ENCODE measurements at regions not wholly inside any gene's neighbourhood (a gene's known extent, or its start where the extent isn't known, plus 50 kb on each side); places are given as distances from the start of the nearest gene placed in this dataset.
"Not testable (repeated sequence)": the region's sequence is repeated elsewhere in the genome, so short reads cannot be mapped to it uniquely, and the experiment has no call there.

DNA sequence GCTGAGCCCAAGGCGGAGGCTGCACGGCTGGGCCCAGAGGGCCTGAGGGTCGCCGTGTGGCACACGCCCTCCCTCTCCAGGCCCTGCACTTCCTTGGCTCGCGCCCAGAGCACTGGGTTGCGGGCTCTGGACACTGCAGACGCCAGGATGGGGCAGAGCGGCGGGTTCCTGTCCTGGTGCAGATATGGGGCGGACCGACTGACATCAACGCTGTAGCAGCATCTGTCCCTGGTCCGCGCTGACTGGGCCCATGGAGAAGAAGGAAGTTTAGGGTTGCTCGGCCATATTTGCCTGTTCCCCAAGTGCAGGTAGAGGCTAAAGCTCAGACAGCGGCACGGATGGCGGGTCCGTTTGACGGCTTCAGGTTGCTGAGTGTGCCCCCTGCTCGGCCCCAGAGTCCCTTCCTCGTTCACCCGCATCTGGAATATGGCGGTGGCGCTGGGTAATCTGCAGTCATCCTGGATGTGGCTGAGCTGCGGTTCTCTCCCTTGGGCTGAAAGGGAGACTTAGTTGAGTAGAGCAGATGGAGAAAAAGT is 116.1 kb downstream of the OR13A1 start:
- Histone ChIP-seq H3K4me3 (no peak overlapping the region), H3K4me1 (no peaks in the 10 kb centered on the region), H3K27me3 (no peaks in the 10 kb centered on the region), H3K36me3 (no peaks in the 10 kb centered on the region), H3K9me3 (replicated peaks) (no peaks in the 10 kb centered on the region), H3K27ac (no peak overlapping the region)
- no peak for DNase-seq

- no peaks in the 10 kb centered on the region for H3K9me3 ChIP-seq (replicated peaks)
- no peaks in the 10 kb centered on the region for H3K27me3 ChIP-seq
- H3K27ac ChIP-seq = no peak overlapping the region
- H3K4me3 ChIP-seq = no peak overlapping the region
- no peaks in the 10 kb centered on the region for H3K36me3 ChIP-seq
- H3K4me1 ChIP-seq = no peaks in the 10 kb centered on the region
- no peak for DNase-seq
Observed at GRCh38 chr10:45201271-45201670, 114.1 kb downstream of the OR13A1 start.

DNA sequence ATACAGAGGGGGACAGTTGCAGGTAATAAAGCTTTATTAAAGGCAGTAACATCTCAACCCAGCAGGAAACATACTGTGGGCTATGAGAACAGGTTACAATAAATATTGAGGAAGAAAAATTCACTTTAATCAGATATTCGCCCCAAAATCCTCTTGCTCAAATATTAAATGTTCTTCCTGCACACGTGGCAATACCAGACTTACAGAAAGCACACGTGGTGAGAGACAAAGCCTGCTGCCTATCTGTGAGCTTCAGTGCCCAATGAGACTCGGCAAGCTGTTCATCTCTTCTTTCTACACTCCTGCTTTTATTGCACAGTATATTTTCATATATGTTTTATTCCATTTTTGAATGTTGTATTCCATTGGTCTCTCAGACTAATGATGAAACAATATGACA is 113.2 kb downstream of the OR13A1 start:
- H3K36me3 ChIP-seq = no peaks in the 10 kb centered on the region
- no peak overlapping the region for H3K27ac ChIP-seq
- no peaks in the 10 kb centered on the region for H3K27me3 ChIP-seq
- H3K9me3 ChIP-seq (replicated peaks) = no peaks in the 10 kb centered on the region
- H3K4me3 ChIP-seq = no peak overlapping the region
- no peak for DNase-seq
- no peaks in the 10 kb centered on the region for H3K4me1 ChIP-seq

DNA sequence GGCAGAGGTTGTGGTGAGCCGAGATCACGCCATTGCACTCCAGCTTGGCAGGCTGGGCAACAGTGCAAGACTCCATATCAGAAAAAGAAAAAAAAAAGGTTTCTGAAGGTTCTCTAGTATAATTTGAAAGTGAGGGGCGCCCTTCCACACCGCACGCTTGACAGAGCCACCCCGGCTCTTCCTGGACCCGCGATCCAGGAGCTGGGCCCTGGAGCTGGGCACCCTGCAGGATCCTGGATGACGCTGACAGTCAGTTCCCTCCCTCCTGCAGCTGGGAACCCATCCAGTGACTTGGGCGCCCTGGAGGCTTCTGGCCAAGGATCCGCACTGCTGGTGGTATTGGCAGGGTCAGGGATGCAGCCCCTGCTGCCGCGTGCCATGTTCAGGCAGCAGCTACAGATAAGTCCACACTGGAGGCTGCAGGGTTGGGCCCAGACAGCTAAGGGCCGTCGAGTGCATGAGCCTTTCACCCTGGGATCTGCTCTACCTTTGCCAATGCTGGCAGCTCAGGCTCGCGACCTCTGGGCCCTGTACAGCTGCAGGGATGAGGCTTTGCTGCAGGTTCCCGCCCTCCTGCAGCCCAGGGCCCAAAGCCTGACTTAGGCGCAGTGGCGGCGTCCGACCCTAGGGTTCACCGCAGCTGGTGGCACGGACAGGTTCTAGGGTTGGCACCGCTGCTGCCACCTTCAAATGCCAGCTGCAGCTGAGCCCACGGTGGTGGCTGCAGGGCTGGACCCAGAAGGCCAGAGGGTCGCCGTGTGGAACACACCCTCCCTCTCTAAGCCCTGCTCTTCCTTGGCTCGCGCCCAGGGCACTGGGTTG is 110.2 kb downstream of the OR13A1 start:
- Histone ChIP-seq H3K4me3 (no peak overlapping the region), H3K36me3 (no peaks in the 10 kb centered on the region), H3K4me1 (no peaks in the 10 kb centered on the region), H3K9me3 (replicated peaks) (no peaks in the 10 kb centered on the region), H3K27me3 (no peaks in the 10 kb centered on the region), H3K27ac (no peak overlapping the region)
- no peak for DNase-seq

- DNase-seq = no peak
- no peaks in the 10 kb centered on the region for H3K9me3 ChIP-seq (replicated peaks)
- H3K27me3 ChIP-seq = no peaks in the 10 kb centered on the region
- H3K4me1 ChIP-seq = no peaks in the 10 kb centered on the region
- H3K27ac ChIP-seq = no peak overlapping the region
- H3K4me3 ChIP-seq = no peak overlapping the region
- H3K36me3 ChIP-seq = no peaks in the 10 kb centered on the region
Observed at GRCh38 chr10:45209888-45210287, 105.5 kb downstream of the OR13A1 start.

DNA sequence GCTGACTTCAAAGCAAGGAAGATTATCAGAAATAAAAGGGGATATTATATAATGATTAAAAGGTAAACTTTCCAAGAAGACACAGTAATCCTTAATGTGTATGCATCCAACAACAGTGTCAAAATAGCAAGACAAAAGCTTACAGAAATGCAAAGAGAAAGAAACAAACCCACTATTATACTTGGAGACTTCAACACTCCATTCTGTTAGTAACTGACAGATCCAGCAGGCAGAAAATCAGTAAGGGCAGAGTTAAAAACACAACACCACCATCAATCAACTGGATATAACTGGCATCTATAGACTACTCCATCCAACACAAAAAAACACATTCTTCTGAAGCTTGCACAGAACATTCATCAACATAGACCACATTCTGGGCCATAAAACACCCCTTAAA is 103.8 kb downstream of the OR13A1 start:
- no peaks in the 10 kb centered on the region for H3K4me1 ChIP-seq
- H3K27ac ChIP-seq = no peak overlapping the region
- no peak overlapping the region for H3K4me3 ChIP-seq
- no peak for DNase-seq
- H3K9me3 ChIP-seq (replicated peaks) = no peaks in the 10 kb centered on the region
- no peaks in the 10 kb centered on the region for H3K27me3 ChIP-seq
- H3K36me3 ChIP-seq = no peaks in the 10 kb centered on the region

DNA sequence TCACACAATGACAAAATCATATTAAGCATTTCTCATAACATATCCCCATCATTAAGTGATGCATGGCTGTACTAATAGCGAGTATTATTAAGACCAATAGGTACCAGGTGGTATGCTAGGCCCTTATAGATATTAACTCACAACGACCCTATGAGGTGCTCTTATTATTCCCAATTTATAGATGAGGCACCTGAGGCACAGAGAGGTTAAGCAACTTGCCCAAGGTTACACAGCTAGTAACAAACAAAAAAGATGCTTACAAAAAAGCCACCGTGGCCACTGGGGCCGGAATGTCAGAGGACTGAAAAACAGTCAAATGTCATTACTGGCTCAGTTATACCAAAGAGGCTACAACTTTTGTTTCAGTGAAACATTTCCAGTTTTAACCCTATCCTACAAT is 96.0 kb downstream of the OR13A1 start:
- Histone ChIP-seq H3K4me1 (no peaks in the 10 kb centered on the region), H3K9me3 (replicated peaks) (no peaks in the 10 kb centered on the region), H3K4me3 (no peak overlapping the region), H3K27ac (no peak overlapping the region), H3K36me3 (no peaks in the 10 kb centered on the region), H3K27me3 (no peaks in the 10 kb centered on the region)
- DNase-seq = no peak

DNA sequence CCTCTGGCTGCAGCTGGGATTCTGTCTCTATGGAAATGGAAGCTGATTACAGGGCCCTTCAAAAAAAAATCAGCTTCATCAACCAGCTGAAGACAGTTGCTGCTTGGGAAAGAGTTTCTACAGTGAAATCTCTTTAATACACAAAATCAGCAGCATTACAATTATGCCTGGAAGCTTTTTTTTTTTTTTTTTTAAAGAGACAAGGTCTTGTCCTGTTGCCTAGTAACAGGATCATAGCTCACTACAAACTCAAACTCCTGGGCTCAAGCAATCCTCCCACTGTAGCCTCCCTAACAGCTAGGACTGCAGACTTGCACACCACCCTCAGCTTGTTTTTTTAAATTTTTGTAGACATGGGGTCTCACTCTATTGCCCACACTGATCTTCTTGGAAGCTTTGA is 94.5 kb downstream of the OR13A1 start:
- H3K27me3 ChIP-seq = no peaks in the 10 kb centered on the region
- DNase-seq = no peak

DNA sequence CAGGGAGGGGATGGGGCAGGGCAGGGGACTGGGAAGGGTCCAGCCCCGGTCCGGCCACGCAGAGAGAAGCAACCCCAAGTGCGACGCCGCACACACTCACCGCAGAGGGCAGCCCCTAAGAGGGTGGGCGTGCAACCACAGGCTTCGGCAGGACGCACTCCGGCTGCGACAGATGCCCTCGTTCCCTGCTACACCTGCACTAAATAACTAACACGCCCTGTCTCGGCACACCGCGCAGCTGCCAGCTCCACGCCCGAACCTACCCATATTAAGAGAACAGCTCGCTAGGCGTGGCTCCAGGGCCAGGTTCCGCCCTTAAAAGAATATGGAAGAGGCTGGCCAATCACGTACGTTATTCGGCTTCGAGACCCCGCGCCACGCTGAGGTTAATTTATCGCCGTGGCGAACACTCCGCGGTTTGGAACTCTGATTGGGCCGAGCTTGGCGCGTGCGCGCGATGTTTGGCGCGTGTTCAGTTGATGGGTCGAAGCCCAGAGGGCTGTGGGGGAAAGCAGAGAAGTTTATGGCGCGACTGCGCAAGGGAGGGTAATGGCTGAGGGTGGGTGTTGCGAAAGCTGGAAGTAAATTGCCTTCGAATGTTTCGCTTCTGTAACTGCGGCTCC is 91.1 kb downstream of the OR13A1 start:
- Histone ChIP-seq H3K36me3 (no peaks in the 10 kb centered on the region), H3K27ac (no peak overlapping the region)
- DNase-seq = no peak

More for the DNA sequence above, 94.5 kb downstream of the OR13A1 start:
- Histone ChIP-seq H3K36me3 (no peaks in the 10 kb centered on the region), H3K9me3 (replicated peaks) (no peaks in the 10 kb centered on the region), H3K27ac (no peak overlapping the region), H3K4me1 (no peaks in the 10 kb centered on the region), H3K4me3 (no peak overlapping the region)

GRCh38 chr10:45227042-45227441 is 88.4 kb downstream of the OR13A1 start:
- Histone ChIP-seq H3K27me3 (no peaks in the 10 kb centered on the region), H3K9me3 (replicated peaks) (no peaks in the 10 kb centered on the region)
- no peak for DNase-seq

More for the DNA sequence above, 91.1 kb downstream of the OR13A1 start:
- no peaks in the 10 kb centered on the region for H3K27me3 ChIP-seq
- no peaks in the 10 kb centered on the region for H3K9me3 ChIP-seq (replicated peaks)
- no peaks in the 10 kb centered on the region for H3K4me1 ChIP-seq
- no peak overlapping the region for H3K4me3 ChIP-seq

DNA sequence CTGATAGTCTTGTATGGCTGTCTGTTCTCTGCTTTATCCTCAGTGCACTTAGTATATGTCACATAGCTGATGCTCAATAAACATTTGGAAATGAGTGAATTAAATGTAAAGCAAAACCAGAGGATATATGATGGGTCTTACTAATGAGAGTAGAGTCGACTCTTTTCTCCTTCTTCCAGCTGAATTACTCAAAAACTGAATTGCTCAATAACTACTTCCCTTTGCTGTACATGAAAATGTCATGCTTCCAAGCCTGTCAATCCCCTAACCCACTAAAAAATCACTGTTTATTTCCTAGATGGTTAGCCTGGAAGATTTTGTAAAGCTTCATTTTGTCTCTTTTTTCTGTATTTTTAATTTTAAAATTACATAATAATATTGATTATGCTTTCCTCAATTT is 88.0 kb downstream of the OR13A1 start:
- Histone ChIP-seq H3K27me3 (no peaks in the 10 kb centered on the region), H3K27ac (no peak overlapping the region)

More at GRCh38 chr10:45227042-45227441, 88.4 kb downstream of the OR13A1 start:
- no peak overlapping the region for H3K4me3 ChIP-seq
- no peaks in the 10 kb centered on the region for H3K4me1 ChIP-seq
- no peak overlapping the region for H3K27ac ChIP-seq
- H3K36me3 ChIP-seq = no peaks in the 10 kb centered on the region

GRCh38 chr10:45229823-45230222 is 85.6 kb downstream of the OR13A1 start:
- no peak overlapping the region for H3K4me3 ChIP-seq
- no peaks in the 10 kb centered on the region for H3K9me3 ChIP-seq (replicated peaks)
- H3K27me3 ChIP-seq = no peaks in the 10 kb centered on the region

More for the DNA sequence above, 88.0 kb downstream of the OR13A1 start:
- no peak for DNase-seq
- Histone ChIP-seq H3K36me3 (no peaks in the 10 kb centered on the region), H3K4me3 (no peak overlapping the region), H3K4me1 (no peaks in the 10 kb centered on the region), H3K9me3 (replicated peaks) (no peaks in the 10 kb centered on the region)

GRCh38 chr10:45235260-45235769 is 80.1 kb downstream of the OR13A1 start:
- H3K27ac ChIP-seq; H3K27me3 ChIP-seq; H3K4me1 ChIP-seq; H3K4me3 ChIP-seq; H3K36me3 ChIP-seq; H3K9me3 ChIP-seq (replicated peaks): not testable (repeated sequence)
- DNase-seq = peak; percentile 24 to 69

More at GRCh38 chr10:45229823-45230222, 85.6 kb downstream of the OR13A1 start:
- no peak overlapping the region for H3K27ac ChIP-seq
- H3K36me3 ChIP-seq = no peaks in the 10 kb centered on the region
- no peaks in the 10 kb centered on the region for H3K4me1 ChIP-seq
- DNase-seq = no peak

- H3K4me1 ChIP-seq = no peaks in the 10 kb centered on the region
- H3K27me3 ChIP-seq = no peaks in the 10 kb centered on the region
- no peaks in the 10 kb centered on the region for H3K36me3 ChIP-seq
- H3K9me3 ChIP-seq (replicated peaks) = no peaks in the 10 kb centered on the region
- no peak for DNase-seq
- H3K4me3 ChIP-seq = no peak overlapping the region
- H3K27ac ChIP-seq = no peak overlapping the region
Observed at GRCh38 chr10:45235798-45236220, 79.6 kb downstream of the OR13A1 start.

GRCh38 chr10:45238896-45239295 is 76.5 kb downstream of the OR13A1 start:
- H3K36me3 ChIP-seq = no peaks in the 10 kb centered on the region
- no peak for DNase-seq
- H3K27ac ChIP-seq = no peak overlapping the region
- no peaks in the 10 kb centered on the region for H3K4me1 ChIP-seq
- no peaks in the 10 kb centered on the region for H3K27me3 ChIP-seq
- no peak overlapping the region for H3K4me3 ChIP-seq
- no peaks in the 10 kb centered on the region for H3K9me3 ChIP-seq (replicated peaks)
